SK-N-SH (cell line): ENCODE measurements at regions not wholly inside any gene's neighbourhood (a gene's known extent, or its start where the extent isn't known, plus 50 kb on each side); places are given as distances from the start of the nearest gene placed in this dataset.

Experiments
- CTCF ChIA-PET: fragments of 300-600, 350-600 bp; formaldehyde crosslinking; extraction: SDS; loops from one replicate; lab custom pipeline; 2021; lab: Yijun Ruan, JAX
- POLR2A ChIA-PET: fragments of 350-600 bp; sonication (Branson Sonifier 250); formaldehyde crosslinking; extraction: SDS; loops from one replicate; lab custom pipeline; 2020; ENCODE audit warnings: antibody characterized with exemption, inconsistent platforms; lab: Yijun Ruan, JAX
- DNase-seq: peaks from one replicate; pipeline ENCODE4 v3.0.0; 2012
- H2AFZ ChIP-seq: fragments of 200-600 bp; sonication (generic); 2 replicates; pipeline ENCODE4 v1.8.1; 2016; ENCODE audit warnings: antibody characterized with exemption, mild to moderate bottlenecking, low read depth
- H3F3A ChIP-seq: fragments of 200-600 bp; sonication (generic); replicated peaks from 2 replicates; pipeline ENCODE3; 2016; ENCODE audit warnings: antibody characterized with exemption, mild to moderate bottlenecking; ENCODE audit not compliant: insufficient read depth
- H3K27ac ChIP-seq, 2 experiments: fragments of 200-500 bp in 1 of 2; fragments of 200-600 bp in 1 of 2; sonication (Bioruptor generic) in 1 of 2; sonication (generic), shearing (Covaris generic) in 1 of 2; 2 replicates each; pipeline versions ENCODE4 v1.5.1 to v1.6.1; 2014 to 2016; ENCODE audit warnings: low read depth in 2 of 2, inconsistent platforms in 1 of 2, low read length in 1 of 2, mild to moderate bottlenecking in 1 of 2, mixed read lengths in 1 of 2
- H3K27me3 ChIP-seq: fragments of 200-600 bp; sonication (generic), shearing (Covaris generic); 2 replicates; pipeline ENCODE4 v1.6.1; 2016; ENCODE audit warnings: mixed run types; ENCODE audit not compliant: insufficient read depth
- H3K36me3 ChIP-seq, 2 experiments: fragments of 200-500 bp in 1 of 2; fragments of 200-600 bp in 1 of 2; sonication (Bioruptor generic) in 1 of 2; sonication (generic) in 1 of 2; replicated peaks in 1 of 2; 2 replicates each; pipeline versions ENCODE3 to v1.5.1; 2014 to 2016; ENCODE audit warnings: low read length in 1 of 2, mild to moderate bottlenecking in 1 of 2; ENCODE audit not compliant: insufficient read depth in 2 of 2, control insufficient read depth in 1 of 2
- H3K4me1 ChIP-seq, 2 experiments: fragments of 200-500 bp in 1 of 2; fragments of 200-600 bp in 1 of 2; sonication (Bioruptor generic) in 1 of 2; sonication (generic), shearing (Covaris generic) in 1 of 2; 2 replicates each; pipeline versions ENCODE4 v1.5.1 to v1.6.1; 2014 to 2016; ENCODE audit warnings: low read depth in 1 of 2, low read length in 1 of 2, mixed run types in 1 of 2; ENCODE audit not compliant: insufficient read depth in 2 of 2, control insufficient read depth in 1 of 2
- H3K4me2 ChIP-seq: fragments of 200-600 bp; sonication (generic), shearing (Covaris generic); 2 replicates; pipeline ENCODE4 v1.6.1; 2017; ENCODE audit warnings: mixed run types
- H3K4me3 ChIP-seq, 2 experiments: fragments of 200-500 bp in 1 of 2; fragments of 200-600 bp in 1 of 2; sonication (Bioruptor generic) in 1 of 2; sonication (generic), shearing (Covaris generic) in 1 of 2; 2 replicates each; pipeline versions ENCODE4 v1.5.1 to v1.8.1; 2014 to 2016; ENCODE audit warnings: low read depth in 2 of 2, inconsistent platforms in 1 of 2, low read length in 1 of 2, mild to moderate bottlenecking in 1 of 2, mixed read lengths in 1 of 2, moderate library complexity in 1 of 2
- H3K79me2 ChIP-seq: fragments of 200-600 bp; sonication (generic); 2 replicates; pipeline ENCODE4 v1.8.1; 2017; ENCODE audit warnings: mild to moderate bottlenecking; ENCODE audit not compliant: insufficient read depth
- H3K9ac ChIP-seq: fragments of 200-600 bp; sonication (generic); 2 replicates; pipeline ENCODE4 v1.6.1; 2017; ENCODE audit warnings: mixed run types
- H3K9me2 ChIP-seq: fragments of 200-600 bp; sonication (generic); 2 replicates; pipeline ENCODE4 v1.6.1; 2017; ENCODE audit warnings: mixed run types
- H3K9me3 ChIP-seq: fragments of 200-600 bp; sonication (generic); 2 replicates; pipeline ENCODE4 v1.6.1; 2017; ENCODE audit warnings: mixed run types, mild to moderate bottlenecking, moderate library complexity
- H4K20me1 ChIP-seq: fragments of 200-600 bp; sonication (generic); 2 replicates; pipeline ENCODE4 v1.6.1; 2017; ENCODE audit warnings: mild to moderate bottlenecking, mixed run types; ENCODE audit not compliant: insufficient read depth
- EP300 ChIP-seq, 2 experiments: IDR thresholded peaks; 2 replicates each; pipeline versions ENCODE4 v1.4.0 to v1.6.1; 2012; ENCODE audit warnings: borderline replicate concordance in 1 of 2, low read depth in 1 of 2, low read length in 1 of 2
- EZH2phosphoT487 ChIP-seq: fragments of 200-600 bp; sonication (generic); IDR thresholded peaks from 2 replicates; pipeline ENCODE4 v1.6.1; 2017; ENCODE audit warnings: low read depth, mixed run types, mild to moderate bottlenecking, antibody characterized with exemption, moderate library complexity, borderline replicate concordance
- FOSL2 ChIP-seq: IDR thresholded peaks from 2 replicates; pipeline ENCODE4 v1.4.0; 2012; ENCODE audit warnings: low read depth, mild to moderate bottlenecking, moderate library complexity, borderline replicate concordance
- GATA2 ChIP-seq: sonication (generic); formaldehyde crosslinking; IDR thresholded peaks from 2 replicates; pipeline ENCODE4 v1.5.0; 2020; ENCODE audit warnings: mild to moderate bottlenecking, missing genetic modification reagents
- JUND ChIP-seq: IDR thresholded peaks from 2 replicates; pipeline ENCODE4 v1.4.0; 2012
- MXI1 ChIP-seq: IDR thresholded peaks from 2 replicates; pipeline ENCODE4 v1.6.1; 2012; ENCODE audit warnings: mild to moderate bottlenecking, low read depth, low read length, improper control_type of control experiment
- POLR2AphosphoS5 ChIP-seq: IDR thresholded peaks from 2 replicates; pipeline ENCODE4 v1.6.1; 2012; ENCODE audit warnings: low read depth, low read length
- RCOR1 ChIP-seq: fragments of 150-350 bp; IDR thresholded peaks from 2 replicates; pipeline ENCODE4 v1.6.1; 2017; ENCODE audit warnings: antibody characterized with exemption, low read length
- RFX5 ChIP-seq: IDR thresholded peaks from 2 replicates; pipeline ENCODE4 v1.6.1; 2012; ENCODE audit warnings: mild to moderate bottlenecking, improper control_type of control experiment, low read length
- RXRA ChIP-seq: IDR thresholded peaks from 2 replicates; pipeline ENCODE4 v1.4.0; 2012; ENCODE audit warnings: low read depth, mild to moderate bottlenecking, borderline replicate concordance
- SMC3 ChIP-seq: IDR thresholded peaks from 2 replicates; pipeline ENCODE4 v1.6.1; 2012; ENCODE audit warnings: low read depth, low read length, improper control_type of control experiment
- TCF12 ChIP-seq: IDR thresholded peaks from 2 replicates; pipeline ENCODE4 v1.4.0; 2012
- WGBS: methylation state at CpG from one replicate; pipeline ENCODE4 v1.1.6; 2017; ENCODE audit warnings: low lambda C conversion rate; 5-methylcytosine and 5-hydroxymethylcytosine counted together
- TF ChIP-seq, protein P1 (sequence below): IDR thresholded peaks from 2 replicates; pipeline ENCODE4 v1.6.1; 2012; ENCODE audit warnings: mild to moderate bottlenecking, low read depth, low read length, moderate library complexity
- TF ChIP-seq, protein P2 (sequence below): fragments of 150-350 bp; IDR thresholded peaks from 2 replicates; pipeline ENCODE4 v1.6.1; 2017; ENCODE audit warnings: antibody characterized with exemption, low read length, low read depth, borderline replicate concordance
- TF ChIP-seq, protein P3 (sequence below): fragments of 200-600 bp; sonication (generic); IDR thresholded peaks from 2 replicates; pipeline ENCODE4 v1.6.1; 2017; ENCODE audit warnings: antibody characterized with exemption, mild to moderate bottlenecking, moderate library complexity
- TF ChIP-seq, protein P4 (sequence below): IDR thresholded peaks from 2 replicates; pipeline ENCODE4 v1.4.0; 2012; ENCODE audit warnings: low read depth, borderline replicate concordance

DNA sequence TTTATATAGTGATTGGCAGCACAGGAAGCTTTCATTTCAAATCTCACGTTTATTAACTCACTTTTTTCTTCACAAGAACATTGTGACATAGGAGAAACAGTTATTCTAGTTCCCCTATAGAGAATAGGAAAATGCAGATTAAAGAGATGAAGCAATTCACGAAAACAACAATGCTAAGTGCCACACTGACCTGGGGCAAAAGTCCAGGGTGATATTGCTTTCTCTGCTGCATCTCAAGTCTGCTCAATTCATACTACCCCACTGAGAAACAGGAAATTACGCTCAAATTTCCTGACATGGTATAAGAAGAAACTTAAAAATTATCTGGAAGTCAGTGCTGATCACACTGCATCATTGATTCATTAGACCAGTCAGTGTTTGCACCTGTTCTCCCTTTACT, 66.7 kb upstream of the SEMA6D start:
- Histone ChIP-seq H3K27me3 (no peaks in the 10 kb centered on the region), H3K9me2 (no peaks in the 10 kb centered on the region), H3K36me3 (no peaks in the 10 kb centered on the region), H3K27ac (no peak overlapping the region), H3K9ac (no peak overlapping the region), H3K4me3 (no peak overlapping the region), H2AFZ (no peak overlapping the region), H3K4me1 (peaks cover 0 to 2% of the 10 kb centered on the region in 2 experiments; a peak in 2 of 4 replicates), H3K4me2 (no peak overlapping the region), H3K9me3 (no peaks in the 10 kb centered on the region), H3F3A (no peaks in the 10 kb centered on the region), H3K79me2 (no peaks in the 10 kb centered on the region), H4K20me1 (no peaks in the 10 kb centered on the region)
- ChIA-PET CTCF (interaction anchor here (1.2 to 1.5 kb wide), 2 partner anchors 74 to 455 kb away, joined by 3 to 6 read pairs; no protein-coding TSS in a partner anchor), POLR2A (no interaction called here)
- no peak for TF ChIP-seq POLR2AphosphoS5
- no peak for TF ChIP-seq MXI1
- TF ChIP-seq, protein P1, sequence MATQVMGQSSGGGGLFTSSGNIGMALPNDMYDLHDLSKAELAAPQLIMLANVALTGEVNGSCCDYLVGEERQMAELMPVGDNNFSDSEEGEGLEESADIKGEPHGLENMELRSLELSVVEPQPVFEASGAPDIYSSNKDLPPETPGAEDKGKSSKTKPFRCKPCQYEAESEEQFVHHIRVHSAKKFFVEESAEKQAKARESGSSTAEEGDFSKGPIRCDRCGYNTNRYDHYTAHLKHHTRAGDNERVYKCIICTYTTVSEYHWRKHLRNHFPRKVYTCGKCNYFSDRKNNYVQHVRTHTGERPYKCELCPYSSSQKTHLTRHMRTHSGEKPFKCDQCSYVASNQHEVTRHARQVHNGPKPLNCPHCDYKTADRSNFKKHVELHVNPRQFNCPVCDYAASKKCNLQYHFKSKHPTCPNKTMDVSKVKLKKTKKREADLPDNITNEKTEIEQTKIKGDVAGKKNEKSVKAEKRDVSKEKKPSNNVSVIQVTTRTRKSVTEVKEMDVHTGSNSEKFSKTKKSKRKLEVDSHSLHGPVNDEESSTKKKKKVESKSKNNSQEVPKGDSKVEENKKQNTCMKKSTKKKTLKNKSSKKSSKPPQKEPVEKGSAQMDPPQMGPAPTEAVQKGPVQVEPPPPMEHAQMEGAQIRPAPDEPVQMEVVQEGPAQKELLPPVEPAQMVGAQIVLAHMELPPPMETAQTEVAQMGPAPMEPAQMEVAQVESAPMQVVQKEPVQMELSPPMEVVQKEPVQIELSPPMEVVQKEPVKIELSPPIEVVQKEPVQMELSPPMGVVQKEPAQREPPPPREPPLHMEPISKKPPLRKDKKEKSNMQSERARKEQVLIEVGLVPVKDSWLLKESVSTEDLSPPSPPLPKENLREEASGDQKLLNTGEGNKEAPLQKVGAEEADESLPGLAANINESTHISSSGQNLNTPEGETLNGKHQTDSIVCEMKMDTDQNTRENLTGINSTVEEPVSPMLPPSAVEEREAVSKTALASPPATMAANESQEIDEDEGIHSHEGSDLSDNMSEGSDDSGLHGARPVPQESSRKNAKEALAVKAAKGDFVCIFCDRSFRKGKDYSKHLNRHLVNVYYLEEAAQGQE: no peak
- TF ChIP-seq GATA2 (CRISPR knock-in tag): no peak
- TF ChIP-seq RXRA: no peak
- TF ChIP-seq JUND: no peak
- TF ChIP-seq RFX5: no peak
- TF ChIP-seq, protein P2, sequence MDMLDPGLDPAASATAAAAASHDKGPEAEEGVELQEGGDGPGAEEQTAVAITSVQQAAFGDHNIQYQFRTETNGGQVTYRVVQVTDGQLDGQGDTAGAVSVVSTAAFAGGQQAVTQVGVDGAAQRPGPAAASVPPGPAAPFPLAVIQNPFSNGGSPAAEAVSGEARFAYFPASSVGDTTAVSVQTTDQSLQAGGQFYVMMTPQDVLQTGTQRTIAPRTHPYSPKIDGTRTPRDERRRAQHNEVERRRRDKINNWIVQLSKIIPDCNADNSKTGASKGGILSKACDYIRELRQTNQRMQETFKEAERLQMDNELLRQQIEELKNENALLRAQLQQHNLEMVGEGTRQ: no peak
- TF ChIP-seq EZH2phosphoT487: no peak
- TF ChIP-seq SMC3: no peak
- TF ChIP-seq EP300 (IDR thresholded peaks at IDR 0.05; ENCODE audit: borderline replicate concordance in 1 of 2, low read depth in 1 of 2, low read length in 1 of 2): no peak
- no peak for TF ChIP-seq TCF12
- TF ChIP-seq, protein P3, sequence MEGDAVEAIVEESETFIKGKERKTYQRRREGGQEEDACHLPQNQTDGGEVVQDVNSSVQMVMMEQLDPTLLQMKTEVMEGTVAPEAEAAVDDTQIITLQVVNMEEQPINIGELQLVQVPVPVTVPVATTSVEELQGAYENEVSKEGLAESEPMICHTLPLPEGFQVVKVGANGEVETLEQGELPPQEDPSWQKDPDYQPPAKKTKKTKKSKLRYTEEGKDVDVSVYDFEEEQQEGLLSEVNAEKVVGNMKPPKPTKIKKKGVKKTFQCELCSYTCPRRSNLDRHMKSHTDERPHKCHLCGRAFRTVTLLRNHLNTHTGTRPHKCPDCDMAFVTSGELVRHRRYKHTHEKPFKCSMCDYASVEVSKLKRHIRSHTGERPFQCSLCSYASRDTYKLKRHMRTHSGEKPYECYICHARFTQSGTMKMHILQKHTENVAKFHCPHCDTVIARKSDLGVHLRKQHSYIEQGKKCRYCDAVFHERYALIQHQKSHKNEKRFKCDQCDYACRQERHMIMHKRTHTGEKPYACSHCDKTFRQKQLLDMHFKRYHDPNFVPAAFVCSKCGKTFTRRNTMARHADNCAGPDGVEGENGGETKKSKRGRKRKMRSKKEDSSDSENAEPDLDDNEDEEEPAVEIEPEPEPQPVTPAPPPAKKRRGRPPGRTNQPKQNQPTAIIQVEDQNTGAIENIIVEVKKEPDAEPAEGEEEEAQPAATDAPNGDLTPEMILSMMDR: no peak
- no peak for TF ChIP-seq FOSL2
- TF ChIP-seq, protein P4, sequence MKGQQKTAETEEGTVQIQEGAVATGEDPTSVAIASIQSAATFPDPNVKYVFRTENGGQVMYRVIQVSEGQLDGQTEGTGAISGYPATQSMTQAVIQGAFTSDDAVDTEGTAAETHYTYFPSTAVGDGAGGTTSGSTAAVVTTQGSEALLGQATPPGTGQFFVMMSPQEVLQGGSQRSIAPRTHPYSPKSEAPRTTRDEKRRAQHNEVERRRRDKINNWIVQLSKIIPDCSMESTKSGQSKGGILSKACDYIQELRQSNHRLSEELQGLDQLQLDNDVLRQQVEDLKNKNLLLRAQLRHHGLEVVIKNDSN: no peak
- no peak for TF ChIP-seq RCOR1
- DNase-seq: no peak
- WGBS: 16% methylated on average over 3 of the region's 3 CpGs
